EL (cell line): ENCODE measurements at regions not wholly inside any gene's neighbourhood (a gene's known extent, or its start where the extent isn't known, plus 50 kb on each side); places are given as distances from the start of the nearest gene placed in this dataset.
"Not testable (repeated sequence)": the region's sequence is repeated elsewhere in the genome, so short reads cannot be mapped to it uniquely, and the experiment has no call there.

Experiments used
- DNase-seq: peaks from one replicate; pipeline ENCODE4 v3.0.0-alpha.2; 2016

GRCh38 chr10:78442836-78443550 lies 409.3 kb downstream of the RPS24 start:
- no peak for DNase-seq

GRCh38 chr10:78443900-78444571 lies 410.4 kb downstream of the RPS24 start:
- no peak for DNase-seq

GRCh38 chr10:78444741-78445140 lies 411.1 kb downstream of the RPS24 start:
- not testable (repeated sequence) for DNase-seq

DNA sequence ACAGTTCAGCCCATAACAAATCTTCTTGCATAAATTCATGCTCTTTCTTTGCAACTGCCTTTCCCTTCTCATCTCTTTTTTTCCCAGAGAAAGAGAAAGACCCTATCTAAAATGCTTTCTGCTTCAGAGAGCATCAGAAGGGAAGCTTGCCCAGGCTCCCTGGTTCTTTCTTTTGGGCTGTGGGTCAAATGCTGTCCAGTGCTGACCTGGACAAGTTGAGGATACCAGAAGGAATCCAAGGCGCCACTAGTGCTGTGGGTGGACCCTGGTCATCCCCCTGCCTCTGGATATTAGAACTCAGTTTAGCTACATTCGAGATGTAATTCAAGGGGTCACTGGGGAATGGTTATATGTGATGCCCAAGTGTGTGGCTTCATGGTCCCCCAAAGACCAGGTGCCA lies 411.6 kb downstream of the RPS24 start:
- no peak for DNase-seq

DNA sequence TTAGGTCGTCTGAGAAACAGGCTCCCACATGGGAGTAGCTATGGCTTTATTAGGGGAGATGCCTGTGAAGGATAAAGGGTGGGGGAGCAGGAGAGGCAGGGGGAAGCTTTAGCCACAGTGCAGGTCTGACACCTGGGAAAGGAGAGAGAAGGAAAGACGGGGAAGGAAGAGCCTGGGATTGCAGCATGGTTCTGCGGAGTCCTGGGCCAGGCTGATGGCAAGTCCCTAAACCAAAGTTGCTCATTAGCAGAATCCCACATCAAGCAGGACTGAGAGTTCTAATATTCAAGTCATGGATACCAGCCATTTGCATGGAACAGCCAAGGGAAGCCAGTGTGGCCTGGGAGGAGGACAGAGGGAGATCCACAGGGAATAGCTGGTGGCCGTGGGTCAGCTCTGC lies 414.8 kb downstream of the RPS24 start:
- no peak for DNase-seq

- no peak for DNase-seq
These were observed 415.3 kb downstream of the RPS24 start for GRCh38 chr10:78448994-78449418.

- no peak for DNase-seq
These were observed 415.9 kb downstream of the RPS24 start for GRCh38 chr10:78449554-78449953.

GRCh38 chr10:78450239-78450638 lies 416.6 kb downstream of the RPS24 start:
- DNase-seq, result no peak

DNA sequence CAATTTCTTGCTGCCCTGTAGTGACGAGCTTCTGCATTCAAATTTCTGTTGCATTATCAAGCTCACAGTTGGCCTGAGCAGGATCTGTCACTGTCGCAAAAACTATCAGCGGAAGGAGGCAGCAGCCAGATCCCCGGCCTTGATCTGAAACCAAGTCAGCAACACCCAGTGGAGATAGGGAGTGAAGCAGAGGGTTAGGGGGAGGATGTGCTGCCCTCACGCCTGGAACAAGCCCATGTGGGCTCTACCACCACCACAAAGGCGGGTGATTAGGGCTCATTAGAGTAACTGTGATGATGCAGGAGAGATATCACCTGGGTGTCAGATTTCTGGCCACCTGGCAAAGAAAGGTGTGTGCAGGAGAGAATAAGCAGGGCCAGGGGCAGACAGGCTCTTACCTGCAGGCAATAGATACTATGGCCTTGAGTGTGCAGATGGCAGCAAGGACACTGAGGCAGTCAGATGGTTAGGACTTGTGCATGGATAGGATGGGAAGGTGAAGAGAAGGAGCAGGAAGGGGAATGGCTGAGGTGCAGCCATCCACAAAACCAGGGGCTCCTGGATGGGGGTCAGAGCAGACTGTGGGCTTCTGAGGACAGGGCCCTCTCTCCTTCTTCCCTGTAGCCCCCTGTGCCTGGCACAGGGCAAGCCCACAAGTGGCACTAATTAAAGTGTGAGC lies 417.3 kb downstream of the RPS24 start:
- no peak for DNase-seq

GRCh38 chr10:78451592-78451991 lies 417.9 kb downstream of the RPS24 start:
- no peak for DNase-seq

DNA sequence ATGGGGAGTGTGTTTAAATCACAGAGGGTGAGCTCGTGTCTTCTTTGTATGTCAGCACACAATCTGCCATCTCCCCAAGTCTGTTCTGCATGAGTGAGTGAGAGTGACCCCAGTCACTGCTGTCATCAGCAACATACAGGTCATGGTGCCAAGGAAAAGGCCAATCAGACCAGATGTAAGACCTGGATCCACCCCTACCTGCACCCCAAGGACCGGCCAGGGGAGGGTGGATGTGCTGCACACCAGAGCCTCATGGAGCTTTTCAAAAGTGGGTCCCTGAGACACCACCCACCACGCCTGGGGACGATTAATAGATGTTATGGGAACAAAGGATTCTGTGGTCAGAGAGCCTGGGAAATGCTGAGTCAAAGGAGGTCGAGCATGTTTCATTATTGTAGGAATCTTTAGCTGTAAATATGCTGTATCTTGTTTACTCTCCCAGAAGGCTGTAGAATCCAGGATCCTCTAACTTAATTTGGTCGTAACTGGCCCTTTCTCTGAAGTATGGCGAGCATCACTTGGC lies 420.5 kb downstream of the RPS24 start:
- no peak for DNase-seq

DNA sequence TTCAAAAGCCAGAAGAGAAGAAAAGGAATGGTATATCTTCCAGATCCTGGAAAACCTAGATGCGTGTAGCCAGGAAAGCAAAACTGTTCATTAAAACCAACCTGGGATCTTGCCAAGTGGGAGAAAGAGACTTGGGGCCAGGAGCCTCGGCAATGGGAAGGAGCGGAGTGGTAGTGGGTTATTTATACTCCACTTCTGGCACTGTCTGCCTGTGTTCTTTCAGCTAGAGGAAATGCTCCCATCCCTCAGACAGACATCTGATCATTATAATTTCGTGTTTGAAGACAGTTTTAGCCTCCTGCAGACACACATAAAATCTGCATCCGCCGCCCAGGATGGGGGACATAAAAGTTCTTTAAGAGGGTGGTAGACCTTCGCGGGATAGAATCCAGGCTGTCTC lies 421.6 kb downstream of the RPS24 start:
- DNase-seq, result no peak

- DNase-seq, result no peak
These were observed 422.1 kb downstream of the RPS24 start for GRCh38 chr10:78455811-78456210.

- no peak for DNase-seq
These were observed 423.2 kb downstream of the RPS24 start for GRCh38 chr10:78456649-78457400.

DNA sequence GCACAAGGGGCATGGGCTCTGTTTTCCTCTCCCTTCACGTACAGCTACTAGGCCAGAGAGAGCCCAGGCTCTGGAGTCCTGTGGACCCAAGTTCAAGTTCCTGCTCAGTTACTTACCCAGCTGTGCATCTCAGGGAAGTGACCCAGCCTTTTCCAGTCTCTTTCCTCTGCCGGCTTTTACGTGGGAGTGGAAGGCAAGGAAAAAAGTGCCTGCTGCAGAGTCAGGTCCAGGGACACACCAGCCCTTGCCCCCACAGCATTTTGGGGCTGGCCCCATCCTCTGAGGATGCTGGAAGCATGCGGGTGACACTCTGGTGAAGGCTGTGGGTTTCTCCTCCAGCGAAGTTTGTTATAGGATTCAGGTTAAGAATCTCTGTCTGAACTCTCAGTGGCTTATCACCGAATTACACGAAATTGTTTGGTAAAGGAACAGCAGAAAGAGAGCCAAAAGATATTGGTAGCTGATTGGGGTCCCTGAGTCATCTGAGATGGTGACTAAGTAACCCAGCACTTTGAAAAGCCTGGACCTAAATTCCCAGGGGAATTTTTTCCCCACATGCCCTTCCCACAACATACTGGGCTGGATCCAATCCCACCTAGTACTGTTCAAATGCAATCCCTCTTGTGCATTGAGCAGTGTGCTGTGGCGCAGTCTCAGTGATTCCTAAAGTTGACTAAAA lies 424.3 kb downstream of the RPS24 start:
- peak; percentile 84 for DNase-seq

GRCh38 chr10:78458983-78459638 lies 425.4 kb downstream of the RPS24 start:
- peak; percentile 77 for DNase-seq

- DNase-seq, result no peak
These were observed 426.0 kb downstream of the RPS24 start for GRCh38 chr10:78459639-78460037.

DNA sequence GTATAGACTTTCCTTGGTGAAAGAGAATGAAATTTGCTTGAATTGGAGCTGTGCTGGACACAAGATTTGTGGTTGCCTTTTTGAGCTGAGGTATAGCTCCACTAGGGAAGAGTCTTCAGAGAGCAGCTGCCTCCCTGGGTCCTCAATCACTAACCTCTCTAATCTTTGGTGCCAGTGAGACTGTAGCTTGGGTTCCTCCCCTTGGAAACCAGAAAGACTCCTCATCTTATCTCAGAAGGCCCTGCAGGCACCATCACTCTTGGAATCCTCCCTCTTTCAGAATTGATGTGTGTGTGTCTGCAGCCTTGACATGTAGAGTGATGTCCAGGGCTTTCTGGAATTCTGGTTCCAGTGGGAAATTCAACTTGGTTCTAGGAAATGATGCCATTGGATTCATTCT lies 426.5 kb downstream of the RPS24 start:
- no peak for DNase-seq

DNA sequence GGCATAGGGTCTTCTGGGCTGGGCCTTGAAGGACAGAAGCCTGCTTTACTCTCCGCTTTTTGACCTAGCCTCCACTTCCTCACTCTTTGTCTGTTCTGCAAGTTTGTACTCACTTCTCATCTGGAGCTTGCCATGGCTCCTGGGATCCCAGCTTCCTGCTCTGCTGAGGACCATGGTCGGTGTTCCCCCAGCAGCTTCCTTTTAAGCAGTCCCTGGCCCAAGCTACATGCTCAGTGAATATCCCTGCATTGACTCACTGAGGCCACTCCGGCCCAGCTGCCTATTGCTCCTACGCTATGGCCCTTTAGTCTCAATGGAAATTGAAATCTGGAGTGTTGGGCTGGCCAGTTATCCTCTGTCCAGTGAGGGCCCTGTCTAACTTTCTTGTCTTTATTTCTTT lies 427.7 kb downstream of the RPS24 start:
- DNase-seq, result no peak

GRCh38 chr10:78462176-78462575 lies 428.5 kb downstream of the RPS24 start:
- no peak for DNase-seq

DNA sequence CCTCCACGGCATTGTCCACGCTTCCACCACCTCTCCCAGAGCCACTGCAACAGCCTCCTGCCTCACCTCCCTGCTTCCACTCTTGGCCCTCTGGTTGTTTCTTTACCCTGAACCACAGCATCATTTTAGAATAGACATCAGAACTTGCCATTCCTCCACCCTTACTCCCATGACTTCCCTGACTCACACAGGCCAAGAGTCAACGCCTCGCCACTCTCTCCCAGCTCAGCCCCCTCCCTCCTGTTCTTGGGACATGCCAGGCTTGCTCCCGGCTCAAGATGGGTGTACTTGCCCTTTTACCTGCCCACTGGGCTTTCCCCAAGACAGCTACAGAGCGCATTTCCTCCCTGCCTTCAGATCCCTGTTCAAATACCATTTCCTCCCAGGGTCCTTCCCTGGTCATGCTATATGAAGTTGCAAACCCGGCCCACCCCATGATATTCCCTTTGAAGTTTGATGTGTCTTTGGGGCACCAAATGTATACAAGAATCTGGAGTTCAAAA lies 429.1 kb downstream of the RPS24 start:
- DNase-seq, result no peak
